DND-41 (cell line): ENCODE measurements at regions not wholly inside any gene's neighbourhood (a gene's known extent, or its start where the extent isn't known, plus 50 kb on each side); places are given as distances from the start of the nearest gene placed in this dataset.
"Not testable (repeated sequence)": the region's sequence is repeated elsewhere in the genome, so short reads cannot be mapped to it uniquely, and the experiment has no call there.

Source experiments
- ATAC-seq: fragments of 200-7000 bp; cut with Tn5 transposase; 3 replicates; pipeline ENCODE4 v1.9.1; 2021; ENCODE audit warnings: low read depth; ENCODE audit not compliant: insufficient read depth
- DNase-seq: peaks from one replicate; pipeline ENCODE4 v3.0.0-alpha.2; 2020
- H2AFZ ChIP-seq: 2 replicates; pipeline ENCODE4 v1.6.0; 2012; ENCODE audit warnings: low read depth, low read length
- H3K27ac ChIP-seq: 2 replicates; pipeline ENCODE4 v1.5.1; 2012; ENCODE audit warnings: low read length, inconsistent platforms
- H3K27me3 ChIP-seq: fragments of 200-600 bp; sonication (generic); 2 replicates; pipeline ENCODE4 v1.6.0; 2012; ENCODE audit warnings: low read length, mild to moderate bottlenecking, inconsistent platforms; ENCODE audit not compliant: insufficient read depth, poor library complexity
- H3K36me3 ChIP-seq: 2 replicates; pipeline ENCODE4 v1.5.1; 2012; ENCODE audit warnings: low read length, inconsistent platforms; ENCODE audit not compliant: insufficient read depth
- H3K4me1 ChIP-seq: 2 replicates; pipeline ENCODE4 v1.5.1; 2012; ENCODE audit warnings: mild to moderate bottlenecking, low read length; ENCODE audit not compliant: insufficient read depth
- H3K4me2 ChIP-seq: 2 replicates; pipeline ENCODE4 v1.6.0; 2012; ENCODE audit warnings: mild to moderate bottlenecking, moderate library complexity, low read length, inconsistent platforms; ENCODE audit not compliant: insufficient read depth
- H3K4me3 ChIP-seq, 2 experiments: fragments of 200-600 bp in 1 of 2; shearing (Covaris generic) in 1 of 2; 2 replicates each; pipeline ENCODE4 v1.5.1; 2012 to 2016; ENCODE audit warnings: inconsistent platforms in 2 of 2, low read length in 2 of 2, mild to moderate bottlenecking in 2 of 2, low read depth in 1 of 2, moderate library complexity in 1 of 2
- H3K79me2 ChIP-seq: 2 replicates; pipeline ENCODE4 v1.6.0; 2012; ENCODE audit warnings: low read length, inconsistent platforms; ENCODE audit not compliant: insufficient read depth
- H3K9ac ChIP-seq: 2 replicates; pipeline ENCODE4 v1.6.0; 2012; ENCODE audit warnings: low read depth, mild to moderate bottlenecking, inconsistent platforms, low read length, moderate library complexity
- H3K9me3 ChIP-seq: 2 replicates; pipeline ENCODE4 v1.5.1; 2012; ENCODE audit warnings: low read length, moderate library complexity, mild to moderate bottlenecking, inconsistent platforms; ENCODE audit not compliant: insufficient read depth, severe bottlenecking
- H4K20me1 ChIP-seq: 2 replicates; pipeline ENCODE4 v1.6.0; 2012; ENCODE audit warnings: low read length; ENCODE audit not compliant: insufficient read depth

GRCh38 chr15:24505216-24505615 lies 170.4 kb upstream of the NPAP1 start:
- not testable (repeated sequence) for H4K20me1 ChIP-seq, H3K27me3 ChIP-seq

GRCh38 chr15:24509714-24510113 lies 165.9 kb upstream of the NPAP1 start:
- not testable (repeated sequence) for H3K36me3 ChIP-seq, H3K79me2 ChIP-seq, DNase-seq, H3K4me2 ChIP-seq, H3K4me1 ChIP-seq, H3K27me3 ChIP-seq, H3K9ac ChIP-seq, H2AFZ ChIP-seq, ATAC-seq, H3K27ac ChIP-seq, H3K9me3 ChIP-seq, H3K4me3 ChIP-seq, H4K20me1 ChIP-seq

More at GRCh38 chr15:24505216-24505615, 170.4 kb upstream of the NPAP1 start:
- H3K36me3 ChIP-seq, ATAC-seq, H2AFZ ChIP-seq, H3K4me3 ChIP-seq, H3K27ac ChIP-seq, DNase-seq, H3K9ac ChIP-seq, H3K4me1 ChIP-seq, H3K79me2 ChIP-seq, H3K9me3 ChIP-seq, H3K4me2 ChIP-seq: not testable (repeated sequence)

- not testable (repeated sequence) for H3K4me2 ChIP-seq, H2AFZ ChIP-seq, H3K27ac ChIP-seq, H3K9me3 ChIP-seq, ATAC-seq, DNase-seq, H3K4me1 ChIP-seq, H3K36me3 ChIP-seq, H3K27me3 ChIP-seq, H3K4me3 ChIP-seq, H4K20me1 ChIP-seq, H3K9ac ChIP-seq, H3K79me2 ChIP-seq
These were observed 164.0 kb upstream of the NPAP1 start for GRCh38 chr15:24511598-24511997.

GRCh38 chr15:24518772-24519171 lies 156.8 kb upstream of the NPAP1 start:
- not testable (repeated sequence) for ATAC-seq, H3K27ac ChIP-seq, H3K9ac ChIP-seq, H3K4me1 ChIP-seq, H3K27me3 ChIP-seq, H4K20me1 ChIP-seq, H3K9me3 ChIP-seq, H2AFZ ChIP-seq, H3K4me2 ChIP-seq, H3K4me3 ChIP-seq, H3K79me2 ChIP-seq, H3K36me3 ChIP-seq, DNase-seq

GRCh38 chr15:24531235-24531634 lies 144.3 kb upstream of the NPAP1 start:
- H4K20me1 ChIP-seq, H3K36me3 ChIP-seq: not testable (repeated sequence)

GRCh38 chr15:24534032-24534431 lies 141.5 kb upstream of the NPAP1 start:
- not testable (repeated sequence) for H3K9ac ChIP-seq, H4K20me1 ChIP-seq, H3K4me2 ChIP-seq, H3K27me3 ChIP-seq, H3K79me2 ChIP-seq, H3K27ac ChIP-seq, H3K4me3 ChIP-seq, DNase-seq, H3K4me1 ChIP-seq, H3K9me3 ChIP-seq, H2AFZ ChIP-seq, ATAC-seq, H3K36me3 ChIP-seq

More at GRCh38 chr15:24531235-24531634, 144.3 kb upstream of the NPAP1 start:
- not testable (repeated sequence) for H3K27ac ChIP-seq, H3K4me2 ChIP-seq, H3K4me1 ChIP-seq, H3K4me3 ChIP-seq, H3K9ac ChIP-seq, H3K9me3 ChIP-seq, DNase-seq, H3K79me2 ChIP-seq, H3K27me3 ChIP-seq, H2AFZ ChIP-seq, ATAC-seq

- H3K4me2 ChIP-seq, H3K79me2 ChIP-seq, ATAC-seq, H3K9ac ChIP-seq, H3K36me3 ChIP-seq, H3K9me3 ChIP-seq, H3K27ac ChIP-seq, H2AFZ ChIP-seq, DNase-seq, H3K4me1 ChIP-seq, H3K4me3 ChIP-seq, H4K20me1 ChIP-seq, H3K27me3 ChIP-seq: not testable (repeated sequence)
These were observed 118.3 kb upstream of the NPAP1 start for GRCh38 chr15:24557281-24557680.
